Thymus (tissue), 11 donors: ENCODE measurements at regions not wholly inside any gene's neighbourhood (a gene's known extent, or its start where the extent isn't known, plus 50 kb on each side); places are given as distances from the start of the nearest gene placed in this dataset.
"Not testable (repeated sequence)": the region's sequence is repeated elsewhere in the genome, so short reads cannot be mapped to it uniquely, and the experiment has no call there.

ENCODE experiments used
- DNase-seq, 9 donors: peaks; one replicate each; pipeline ENCODE4 v3.0.0-alpha.2; 2013; ENCODE audit warnings: low spot score in 9 of 9, low read depth in 6 of 9, missing footprints in 1 of 9
- H3K27ac ChIP-seq, 2 donors: one replicate each; pipeline ENCODE4 v1.5.1; 2013; ENCODE audit warnings: control low read depth in 1 of 2, low read depth in 1 of 2, low read length in 1 of 2, mild to moderate bottlenecking in 1 of 2, moderate library complexity in 1 of 2
- H3K27me3 ChIP-seq, 2 donors: one replicate each; pipeline ENCODE4 v1.5.1; 2013; ENCODE audit warnings: low read length in 1 of 2; ENCODE audit not compliant: control insufficient read depth in 2 of 2, insufficient read depth in 1 of 2
- H3K36me3 ChIP-seq, 2 donors: one replicate each; pipeline ENCODE4 v1.5.1; 2013; ENCODE audit warnings: low read length in 1 of 2, mild to moderate bottlenecking in 1 of 2, moderate library complexity in 1 of 2; ENCODE audit not compliant: control insufficient read depth in 2 of 2, insufficient read depth in 2 of 2
- H3K4me1 ChIP-seq, 2 donors: one replicate each; pipeline ENCODE4 v1.5.1; 2013; ENCODE audit warnings: low read length in 2 of 2; ENCODE audit not compliant: control insufficient read depth in 2 of 2, insufficient read depth in 2 of 2
- H3K4me3 ChIP-seq, 2 donors: one replicate each; pipeline ENCODE4 v1.5.1; 2013; ENCODE audit warnings: low read length in 2 of 2, control low read depth in 1 of 2, mild to moderate bottlenecking in 1 of 2
- H3K9me3 ChIP-seq, 2 donors: one replicate each; pipeline ENCODE4 v1.5.1; 2013; ENCODE audit warnings: low read length in 1 of 2, mild to moderate bottlenecking in 1 of 2; ENCODE audit not compliant: control insufficient read depth in 2 of 2, insufficient read depth in 1 of 2
- WGBS: extraction: QIAGEN DNeasy Blood & Tissue Kit; methylation state at CpG from one replicate; pipeline ENCODE4 v1.1.7; 2013; 5-methylcytosine and 5-hydroxymethylcytosine counted together
- donor health status: healthy.

GRCh38 chr2:76154981-76155380 lies 444.3 kb upstream of the GCFC2 start:
- Histone ChIP-seq H3K36me3 (no peaks in the 10 kb centered on the region), H3K27me3 (no peaks in the 10 kb centered on the region), H3K4me3 (no peak overlapping the region), H3K4me1 (no peaks in the 10 kb centered on the region), H3K9me3 (no peaks in the 10 kb centered on the region), H3K27ac (no peak overlapping the region)
- WGBS: 77% methylated on average over 3 of the region's 3 CpGs
- no peak for DNase-seq

GRCh38 chr2:76149846-76150245 lies 439.1 kb upstream of the GCFC2 start:
- Histone ChIP-seq H3K4me3 (no peak overlapping the region), H3K27ac (no peak overlapping the region), H3K27me3 (no peaks in the 10 kb centered on the region), H3K4me1 (no peaks in the 10 kb centered on the region), H3K36me3 (no peaks in the 10 kb centered on the region), H3K9me3 (no peaks in the 10 kb centered on the region)
- no peak for DNase-seq

GRCh38 chr2:76139303-76139702 lies 428.6 kb upstream of the GCFC2 start:
- H3K4me3 ChIP-seq, DNase-seq, H3K36me3 ChIP-seq, H3K27ac ChIP-seq, H3K4me1 ChIP-seq, H3K27me3 ChIP-seq: not testable (repeated sequence)
- 59% methylated on average over 3 of the region's 3 CpGs for WGBS
- peaks cover 0 to 14% of the 10 kb centered on the region in 2 donors for H3K9me3 ChIP-seq

GRCh38 chr2:76128622-76129021 lies 417.9 kb upstream of the GCFC2 start:
- Histone ChIP-seq H3K27me3 (no peaks in the 10 kb centered on the region), H3K27ac (no peak overlapping the region), H3K9me3 (no peaks in the 10 kb centered on the region), H3K4me3 (no peak overlapping the region), H3K4me1 (no peaks in the 10 kb centered on the region), H3K36me3 (no peaks in the 10 kb centered on the region)
- 93% methylated on average over 3 of the region's 3 CpGs for WGBS
- DNase-seq: no peak

GRCh38 chr2:76120176-76120575 lies 409.5 kb upstream of the GCFC2 start:
- no peaks in the 10 kb centered on the region for H3K36me3 ChIP-seq
- no peaks in the 10 kb centered on the region for H3K4me1 ChIP-seq
- H3K27ac ChIP-seq: no peak overlapping the region
- 80% methylated on average over 1 of the region's 1 CpG for WGBS
- no peaks in the 10 kb centered on the region for H3K9me3 ChIP-seq
- no peak for DNase-seq
- H3K27me3 ChIP-seq: no peaks in the 10 kb centered on the region
- H3K4me3 ChIP-seq: no peak overlapping the region

GRCh38 chr2:76089683-76090082 lies 379.0 kb upstream of the GCFC2 start:
- Histone ChIP-seq H3K4me1 (no peaks in the 10 kb centered on the region), H3K4me3 (no peak overlapping the region), H3K27me3 (no peaks in the 10 kb centered on the region), H3K9me3 (no peaks in the 10 kb centered on the region), H3K36me3 (no peaks in the 10 kb centered on the region), H3K27ac (no peak overlapping the region)
- no peak for DNase-seq

- no peaks in the 10 kb centered on the region for H3K36me3 ChIP-seq
- H3K27me3 ChIP-seq: no peaks in the 10 kb centered on the region
- no peak overlapping the region for H3K27ac ChIP-seq
- no peaks in the 10 kb centered on the region for H3K4me1 ChIP-seq
- no peak overlapping the region for H3K4me3 ChIP-seq
- DNase-seq: no peak
- 74% methylated on average over 2 of the region's 2 CpGs for WGBS
- H3K9me3 ChIP-seq: no peaks in the 10 kb centered on the region
Measured at GRCh38 chr2:76083248-76083647, 372.5 kb upstream of the GCFC2 start.

GRCh38 chr2:76082509-76082908 lies 371.8 kb upstream of the GCFC2 start:
- H3K36me3 ChIP-seq: no peaks in the 10 kb centered on the region
- WGBS: 83% methylated on average over 3 of the region's 3 CpGs

GRCh38 chr2:76080154-76080553 lies 369.4 kb upstream of the GCFC2 start:
- H3K9me3 ChIP-seq: no peaks in the 10 kb centered on the region
- H3K4me1 ChIP-seq: no peaks in the 10 kb centered on the region
- no peaks in the 10 kb centered on the region for H3K27me3 ChIP-seq
- H3K4me3 ChIP-seq: no peak overlapping the region
- H3K27ac ChIP-seq: no peak overlapping the region
- no peaks in the 10 kb centered on the region for H3K36me3 ChIP-seq
- WGBS: 33% methylated on average over 2 of the region's 2 CpGs
- no peak for DNase-seq

More at GRCh38 chr2:76082509-76082908, 371.8 kb upstream of the GCFC2 start:
- Histone ChIP-seq H3K9me3 (no peaks in the 10 kb centered on the region), H3K4me3 (no peak overlapping the region), H3K27ac (no peak overlapping the region), H3K27me3 (no peaks in the 10 kb centered on the region), H3K4me1 (no peaks in the 10 kb centered on the region)
- no peak for DNase-seq

GRCh38 chr2:76075126-76075525 lies 364.4 kb upstream of the GCFC2 start:
- Histone ChIP-seq H3K4me3 (no peak overlapping the region), H3K27me3 (no peaks in the 10 kb centered on the region), H3K36me3 (no peaks in the 10 kb centered on the region), H3K4me1 (no peaks in the 10 kb centered on the region), H3K27ac (no peak overlapping the region), H3K9me3 (no peaks in the 10 kb centered on the region)
- DNase-seq: no peak
- 97% methylated on average over 1 of the region's 1 CpG for WGBS
